A673 (cell line): ENCODE measurements at regions not wholly inside any gene's neighbourhood (a gene's known extent, or its start where the extent isn't known, plus 50 kb on each side); places are given as distances from the start of the nearest gene placed in this dataset.

Experiments used
- EZH2 ChIP-seq: fragments of 200-600 bp; sonication (generic); IDR thresholded peaks from 2 replicates; pipeline ENCODE4 v1.6.1; 2017; ENCODE audit warnings: borderline replicate concordance, low read depth, mild to moderate bottlenecking, mixed read lengths, antibody characterized with exemption, low read length; ENCODE audit not compliant: poor library complexity, severe bottlenecking
- TF ChIP-seq, protein P1 (sequence below): fragments of 300-800, 200-600 bp; sonication (generic); conservative IDR thresholded peaks from 2 replicates; pipeline ENCODE4 v1.5.1; 2017; ENCODE audit warnings: low read depth, mild to moderate bottlenecking, antibody characterized with exemption, low read length, moderate library complexity, mixed read lengths

DNA sequence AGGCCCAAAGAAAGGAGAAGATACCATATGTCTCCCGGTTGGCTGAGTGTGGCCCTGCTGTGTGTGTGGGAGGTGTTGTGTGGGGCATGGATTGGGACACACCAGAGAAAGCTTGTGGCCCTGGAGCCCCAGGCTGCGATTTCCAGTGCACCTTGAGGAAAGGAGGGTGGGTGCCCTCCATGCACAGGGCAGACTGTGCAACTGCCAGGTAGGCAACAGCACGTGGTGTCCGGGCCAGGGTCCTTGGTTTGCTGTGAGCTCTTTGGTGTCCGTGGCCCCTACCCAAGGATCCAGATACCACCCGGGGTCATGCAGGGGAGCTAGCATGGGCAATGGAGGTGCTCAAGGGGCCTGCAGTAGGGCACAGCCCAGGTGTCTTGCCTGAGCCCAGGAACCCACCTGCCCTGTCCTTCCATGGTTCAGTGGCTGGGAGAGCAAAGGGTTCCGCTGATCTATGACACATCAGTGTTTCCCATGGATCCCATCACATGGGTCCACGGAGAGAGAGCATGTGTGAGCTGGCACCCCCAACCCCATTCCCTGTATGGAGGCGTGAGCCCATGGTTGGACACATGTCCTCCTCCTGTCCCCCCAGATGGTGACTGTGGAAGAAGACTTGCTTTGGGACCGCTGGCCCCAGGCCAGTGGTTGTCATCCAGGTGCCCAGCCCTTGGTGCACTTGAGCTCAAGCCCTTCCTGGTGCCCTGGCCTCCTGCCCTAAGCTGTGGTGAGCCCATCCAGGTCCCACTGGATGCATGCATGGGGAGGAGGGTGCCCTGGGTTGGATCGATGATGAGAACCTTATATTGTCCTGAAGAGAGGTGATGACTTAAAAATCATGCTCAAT is 223.4 kb downstream of the SNRPN start:
- TF ChIP-seq, protein P1, sequence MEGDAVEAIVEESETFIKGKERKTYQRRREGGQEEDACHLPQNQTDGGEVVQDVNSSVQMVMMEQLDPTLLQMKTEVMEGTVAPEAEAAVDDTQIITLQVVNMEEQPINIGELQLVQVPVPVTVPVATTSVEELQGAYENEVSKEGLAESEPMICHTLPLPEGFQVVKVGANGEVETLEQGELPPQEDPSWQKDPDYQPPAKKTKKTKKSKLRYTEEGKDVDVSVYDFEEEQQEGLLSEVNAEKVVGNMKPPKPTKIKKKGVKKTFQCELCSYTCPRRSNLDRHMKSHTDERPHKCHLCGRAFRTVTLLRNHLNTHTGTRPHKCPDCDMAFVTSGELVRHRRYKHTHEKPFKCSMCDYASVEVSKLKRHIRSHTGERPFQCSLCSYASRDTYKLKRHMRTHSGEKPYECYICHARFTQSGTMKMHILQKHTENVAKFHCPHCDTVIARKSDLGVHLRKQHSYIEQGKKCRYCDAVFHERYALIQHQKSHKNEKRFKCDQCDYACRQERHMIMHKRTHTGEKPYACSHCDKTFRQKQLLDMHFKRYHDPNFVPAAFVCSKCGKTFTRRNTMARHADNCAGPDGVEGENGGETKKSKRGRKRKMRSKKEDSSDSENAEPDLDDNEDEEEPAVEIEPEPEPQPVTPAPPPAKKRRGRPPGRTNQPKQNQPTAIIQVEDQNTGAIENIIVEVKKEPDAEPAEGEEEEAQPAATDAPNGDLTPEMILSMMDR, result no peak
- no peak for TF ChIP-seq EZH2
